ENCODE measurements at regions not wholly inside any gene's neighbourhood (a gene's known extent, or its start where the extent isn't known, plus 50 kb on each side); places are given as distances from the start of the nearest gene placed in this dataset.

- DNase-seq (ENCODE audit: low read depth in 4 of 4, low spot score in 3 of 4), result no peak
These were observed 611.5 kb upstream of the RGS18 start for GRCh38 chr1:191546803-191547202.

GRCh38 chr1:191551019-191551418, 607.2 kb upstream of the RGS18 start:
- no peak for DNase-seq (ENCODE audit: low read depth in 4 of 4, low spot score in 3 of 4)

- no peak for DNase-seq (ENCODE audit: low read depth in 4 of 4, low spot score in 3 of 4)
These were observed 599.9 kb upstream of the RGS18 start for GRCh38 chr1:191558379-191558778.

GRCh38 chr1:191561276-191561675, 597.0 kb upstream of the RGS18 start:
- DNase-seq (ENCODE audit: low read depth in 4 of 4, low spot score in 3 of 4), result no peak

- no peak for DNase-seq (ENCODE audit: low read depth in 4 of 4, low spot score in 3 of 4)
These were observed 594.0 kb upstream of the RGS18 start for GRCh38 chr1:191564275-191564674.

GRCh38 chr1:191572479-191572878, 585.8 kb upstream of the RGS18 start:
- DNase-seq (ENCODE audit: low read depth in 4 of 4, low spot score in 3 of 4), result no peak

GRCh38 chr1:191575180-191575579, 583.1 kb upstream of the RGS18 start:
- DNase-seq (ENCODE audit: low read depth in 4 of 4, low spot score in 3 of 4), result no peak

- DNase-seq (ENCODE audit: low read depth in 4 of 4, low spot score in 3 of 4), result no peak
These were observed 582.5 kb upstream of the RGS18 start for GRCh38 chr1:191575746-191576145.

- DNase-seq (ENCODE audit: low read depth in 4 of 4, low spot score in 3 of 4), result no peak
These were observed 581.0 kb upstream of the RGS18 start for GRCh38 chr1:191577213-191577612.

- DNase-seq (ENCODE audit: low read depth in 4 of 4, low spot score in 3 of 4), result no peak
These were observed 580.0 kb upstream of the RGS18 start for GRCh38 chr1:191578281-191578680.

- DNase-seq (ENCODE audit: low read depth in 4 of 4, low spot score in 3 of 4), result no peak
These were observed 579.2 kb upstream of the RGS18 start for GRCh38 chr1:191579019-191579418.

- no peak for DNase-seq (ENCODE audit: low read depth in 4 of 4, low spot score in 3 of 4)
These were observed 576.1 kb upstream of the RGS18 start for GRCh38 chr1:191582169-191582568.

GRCh38 chr1:191585095-191585494, 573.2 kb upstream of the RGS18 start:
- no peak for DNase-seq (ENCODE audit: low read depth in 4 of 4, low spot score in 3 of 4)

- no peak for DNase-seq (ENCODE audit: low read depth in 4 of 4, low spot score in 3 of 4)
These were observed 569.4 kb upstream of the RGS18 start for GRCh38 chr1:191588905-191589304.

GRCh38 chr1:191589536-191589935, 568.7 kb upstream of the RGS18 start:
- DNase-seq (ENCODE audit: low read depth in 4 of 4, low spot score in 3 of 4), result no peak

GRCh38 chr1:191590578-191590977, 567.7 kb upstream of the RGS18 start:
- no peak for DNase-seq (ENCODE audit: low read depth in 4 of 4, low spot score in 3 of 4)

GRCh38 chr1:191592039-191592438, 566.2 kb upstream of the RGS18 start:
- DNase-seq (ENCODE audit: low read depth in 4 of 4, low spot score in 3 of 4), result no peak

GRCh38 chr1:191592907-191593306, 565.4 kb upstream of the RGS18 start:
- DNase-seq (ENCODE audit: low read depth in 4 of 4, low spot score in 3 of 4), result no peak

GRCh38 chr1:191595170-191595569, 563.1 kb upstream of the RGS18 start:
- no peak for DNase-seq (ENCODE audit: low read depth in 4 of 4, low spot score in 3 of 4)

GRCh38 chr1:191608367-191608766, 549.9 kb upstream of the RGS18 start:
- no peak for DNase-seq (ENCODE audit: low read depth in 4 of 4, low spot score in 3 of 4)

- no peak for DNase-seq (ENCODE audit: low read depth in 4 of 4, low spot score in 3 of 4)
These were observed 549.0 kb upstream of the RGS18 start for GRCh38 chr1:191609305-191609704.

- no peak for DNase-seq (ENCODE audit: low read depth in 4 of 4, low spot score in 3 of 4)
These were observed 543.0 kb upstream of the RGS18 start for GRCh38 chr1:191615101-191615821.

- no peak for DNase-seq (ENCODE audit: low read depth in 4 of 4, low spot score in 3 of 4)
These were observed 540.1 kb upstream of the RGS18 start for GRCh38 chr1:191618181-191618580.

All from right renal pelvis (tissue), 4 donors.